Stomach (tissue), 8 donors: ENCODE measurements at regions not wholly inside any gene's neighbourhood (a gene's known extent, or its start where the extent isn't known, plus 50 kb on each side); places are given as distances from the start of the nearest gene placed in this dataset.

Source experiments
- DNase-seq, 2 donors: peaks; one replicate each; pipeline versions ENCODE4 v3.0.0 to v3.0.0-alpha.2; 2013 to 2019
- H3K27ac ChIP-seq, 5 donors: fragments of 200-600 bp in 4 of 5; sonication (generic) in 4 of 5; one replicate each; pipeline ENCODE4 v1.5.1; 2013 to 2019; ENCODE audit warnings: mild to moderate bottlenecking in 1 of 5, moderate library complexity in 1 of 5
- H3K27me3 ChIP-seq, 3 donors: fragments of 200-600 bp; sonication (generic); one replicate each; pipeline ENCODE4 v1.5.1; 2017 to 2019; ENCODE audit warnings: mixed run types in 1 of 3
- H3K36me3 ChIP-seq, 4 donors: fragments of 200-600 bp; sonication (generic); 1 replicate in 3 of 4; 2 replicates in 1 of 4; pipeline ENCODE4 v1.5.1; 2016 to 2019
- H3K4me1 ChIP-seq, 4 donors: fragments of 200-600 bp; sonication (generic); one replicate each; pipeline ENCODE4 v1.5.1; 2016 to 2019
- H3K4me3 ChIP-seq, 4 donors: fragments of 200-600 bp; sonication (generic) in 3 of 4; one replicate each; pipeline ENCODE4 v1.5.1; 2016 to 2019; ENCODE audit warnings: mild to moderate bottlenecking in 1 of 4
- H3K9me3 ChIP-seq, 4 donors: fragments of 200-600 bp; sonication (generic); one replicate each; pipeline ENCODE4 v1.5.1; 2016 to 2019
- EP300 ChIP-seq: sonication (generic); formaldehyde crosslinking; IDR thresholded peaks from one replicate; pipeline ENCODE4 v1.6.1; 2017; ENCODE audit warnings: antibody characterized with exemption
- POLR2A ChIP-seq, 4 donors: fragments of 450-650 bp; IDR thresholded peaks; one replicate each; pipeline ENCODE4 v1.6.1; 2016; ENCODE audit warnings: antibody characterized with exemption in 4 of 4, control low read depth in 2 of 4, mild to moderate bottlenecking in 1 of 4, moderate library complexity in 1 of 4
- POLR2AphosphoS5 ChIP-seq, 3 donors: sonication (generic); formaldehyde crosslinking; IDR thresholded peaks; one replicate each; pipeline ENCODE4 v1.6.1; 2016; ENCODE audit warnings: antibody characterized with exemption in 3 of 3
- WGBS, 5 donors: extraction: QIAGEN DNeasy Blood & Tissue Kit in 3 of 5; methylation state at CpG; one replicate each; pipeline versions ENCODE4 v1.1.5 to v1.1.7; 2013 to 2018; 5-methylcytosine and 5-hydroxymethylcytosine counted together
- intact Hi-C: fragments of 100-400 bp; cut with DNase I; formaldehyde crosslinking; loops from one replicate; pipeline ENCODE4 v1.15.1; 2023; ENCODE audit warnings: low total_unique reads
- TF ChIP-seq, protein P1 (sequence below), 7 experiments: fragments of 450-650 bp in 4 of 7; fragments of 200-600 bp in 3 of 7; sonication (generic) in 3 of 7; IDR thresholded peaks; one replicate each; pipeline ENCODE4 v1.5.1; 2016 to 2019; ENCODE audit warnings: antibody characterized with exemption in 7 of 7, control low read depth in 2 of 7, mild to moderate bottlenecking in 1 of 7
- donor health status: healthy with polysubstance abuse.
- donor health status: Bipolar disorder and iron deficiency.
- donor health status: healthy.

- intact Hi-C loops: no loop called here
- TF ChIP-seq, protein P1, sequence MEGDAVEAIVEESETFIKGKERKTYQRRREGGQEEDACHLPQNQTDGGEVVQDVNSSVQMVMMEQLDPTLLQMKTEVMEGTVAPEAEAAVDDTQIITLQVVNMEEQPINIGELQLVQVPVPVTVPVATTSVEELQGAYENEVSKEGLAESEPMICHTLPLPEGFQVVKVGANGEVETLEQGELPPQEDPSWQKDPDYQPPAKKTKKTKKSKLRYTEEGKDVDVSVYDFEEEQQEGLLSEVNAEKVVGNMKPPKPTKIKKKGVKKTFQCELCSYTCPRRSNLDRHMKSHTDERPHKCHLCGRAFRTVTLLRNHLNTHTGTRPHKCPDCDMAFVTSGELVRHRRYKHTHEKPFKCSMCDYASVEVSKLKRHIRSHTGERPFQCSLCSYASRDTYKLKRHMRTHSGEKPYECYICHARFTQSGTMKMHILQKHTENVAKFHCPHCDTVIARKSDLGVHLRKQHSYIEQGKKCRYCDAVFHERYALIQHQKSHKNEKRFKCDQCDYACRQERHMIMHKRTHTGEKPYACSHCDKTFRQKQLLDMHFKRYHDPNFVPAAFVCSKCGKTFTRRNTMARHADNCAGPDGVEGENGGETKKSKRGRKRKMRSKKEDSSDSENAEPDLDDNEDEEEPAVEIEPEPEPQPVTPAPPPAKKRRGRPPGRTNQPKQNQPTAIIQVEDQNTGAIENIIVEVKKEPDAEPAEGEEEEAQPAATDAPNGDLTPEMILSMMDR (IDR thresholded peaks at IDR 0.05): no peak
- no peak for TF ChIP-seq POLR2A (IDR thresholded peaks at IDR 0.05)
- TF ChIP-seq POLR2AphosphoS5 (IDR thresholded peaks at IDR 0.05): no peak
- no peak for TF ChIP-seq EP300
- DNase-seq: no peak
- Histone ChIP-seq H3K27ac (no peak overlapping the region), H3K4me3 (no peak overlapping the region), H3K36me3 (no peaks in the 10 kb centered on the region), H3K27me3 (no peaks in the 10 kb centered on the region), H3K4me1 (peaks cover 5 to 33% (median 11%) of the 10 kb centered on the region in 4 donors), H3K9me3 (no peaks in the 10 kb centered on the region)
- 53 to 81% (median 68%) methylated on average over 3 of the region's 3 CpGs for WGBS, 5 donors
Measured at GRCh38 chr20:22805996-22806395, 221.6 kb upstream of the FOXA2 start.

- Histone ChIP-seq H3K27ac (peak overlapping the region; percentile 61 to 73 (median 72)), H3K4me3 (no peak overlapping the region), H3K36me3 (no peaks in the 10 kb centered on the region), H3K27me3 (no peaks in the 10 kb centered on the region), H3K9me3 (no peaks in the 10 kb centered on the region), H3K4me1 (peaks cover 5 to 33% (median 11%) of the 10 kb centered on the region in 4 donors)
- no peak for TF ChIP-seq POLR2A (IDR thresholded peaks at IDR 0.05)
- TF ChIP-seq, protein P1 (IDR thresholded peaks at IDR 0.05): no peak
- TF ChIP-seq POLR2AphosphoS5 (IDR thresholded peaks at IDR 0.05): peak in 1 of 3 donors; percentile 17
- TF ChIP-seq EP300: no peak
- DNase-seq: peak in 1 of 2 donors; percentile 41
- WGBS, 5 donors: 26 to 54% (median 42%) methylated on average over 3 of the region's 3 CpGs
- intact Hi-C loops: no loop called here
Measured at GRCh38 chr20:22807045-22807444, 222.7 kb upstream of the FOXA2 start.

GRCh38 chr20:22807646-22808244, 223.4 kb upstream of the FOXA2 start:
- TF ChIP-seq POLR2AphosphoS5 (IDR thresholded peaks at IDR 0.05): no peak
- no peak for TF ChIP-seq POLR2A (IDR thresholded peaks at IDR 0.05)
- TF ChIP-seq, protein P1 (IDR thresholded peaks at IDR 0.05): no peak
- TF ChIP-seq EP300: no peak
- Histone ChIP-seq H3K27ac (peak overlapping the region; percentile 59 to 73 (median 63)), H3K9me3 (no peaks in the 10 kb centered on the region), H3K27me3 (no peaks in the 10 kb centered on the region), H3K4me3 (no peak overlapping the region), H3K4me1 (peaks cover 5 to 33% (median 11%) of the 10 kb centered on the region in 4 donors), H3K36me3 (no peaks in the 10 kb centered on the region)
- 26 to 56% (median 37%) methylated on average over 6 of the region's 6 CpGs for WGBS, 5 donors
- peak; percentile 69 to 84 for DNase-seq
- intact Hi-C loops: no loop called here

DNA sequence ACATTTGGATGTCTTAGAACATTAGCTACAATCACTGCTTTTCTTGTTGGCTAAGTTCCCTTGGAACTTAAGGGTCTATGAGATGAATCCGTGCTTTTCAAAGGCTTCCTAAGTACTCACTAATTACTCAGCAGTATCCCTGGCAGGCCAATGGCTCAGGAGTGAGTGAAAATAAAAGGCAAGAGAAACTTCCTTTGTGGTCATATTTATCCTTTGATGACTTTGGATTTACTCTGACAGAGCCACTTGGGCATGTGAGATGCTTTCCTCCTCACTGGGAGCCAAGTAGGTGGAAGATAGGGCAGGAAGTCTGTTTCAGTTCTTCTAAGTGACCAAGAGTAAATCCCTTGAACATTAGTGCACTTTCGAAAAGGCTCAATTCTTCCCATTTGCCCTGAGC, 224.3 kb upstream of the FOXA2 start:
- WGBS, 5 donors: 69 to 89% (median 85%) methylated on average over 2 of the region's 2 CpGs

More for the DNA sequence above, 224.3 kb upstream of the FOXA2 start:
- DNase-seq: no peak
- H3K27me3 ChIP-seq: no peaks in the 10 kb centered on the region
- H3K9me3 ChIP-seq: no peaks in the 10 kb centered on the region
- peak overlapping the region in 2 of 5 donors; percentile 49 to 72 for H3K27ac ChIP-seq
- H3K36me3 ChIP-seq: no peaks in the 10 kb centered on the region
- H3K4me1 ChIP-seq: peaks cover 5 to 33% (median 11%) of the 10 kb centered on the region in 4 donors
- H3K4me3 ChIP-seq: no peak overlapping the region
- TF ChIP-seq, protein P1 (IDR thresholded peaks at IDR 0.05): no peak
- TF ChIP-seq POLR2AphosphoS5 (IDR thresholded peaks at IDR 0.05): no peak
- no peak for TF ChIP-seq EP300
- TF ChIP-seq POLR2A (IDR thresholded peaks at IDR 0.05): no peak
- intact Hi-C loops: no loop called here
